ENCODE measurements at regions not wholly inside any gene's neighbourhood (a gene's known extent, or its start where the extent isn't known, plus 50 kb on each side); places are given as distances from the start of the nearest gene placed in this dataset.

DNA sequence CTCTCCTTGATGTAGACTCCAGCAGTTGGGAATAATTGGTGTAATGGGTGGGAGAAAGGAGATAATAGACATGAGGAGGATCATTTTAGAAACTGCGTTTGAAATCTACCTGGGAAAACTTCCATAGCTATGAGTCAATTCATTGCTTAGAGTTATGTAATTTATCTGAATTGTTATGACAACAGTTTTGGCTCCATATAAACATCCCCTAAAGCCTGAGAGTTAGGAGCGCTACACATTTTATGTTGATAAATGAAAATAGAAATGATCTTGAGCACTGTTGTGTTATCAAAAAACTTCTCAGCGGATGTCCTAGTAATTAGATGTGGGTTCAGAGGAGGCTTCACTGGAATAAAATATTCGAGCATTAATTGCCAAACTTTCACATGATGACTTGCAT is 573.4 kb downstream of the TSN start:
- TF ChIP-seq, protein P1, sequence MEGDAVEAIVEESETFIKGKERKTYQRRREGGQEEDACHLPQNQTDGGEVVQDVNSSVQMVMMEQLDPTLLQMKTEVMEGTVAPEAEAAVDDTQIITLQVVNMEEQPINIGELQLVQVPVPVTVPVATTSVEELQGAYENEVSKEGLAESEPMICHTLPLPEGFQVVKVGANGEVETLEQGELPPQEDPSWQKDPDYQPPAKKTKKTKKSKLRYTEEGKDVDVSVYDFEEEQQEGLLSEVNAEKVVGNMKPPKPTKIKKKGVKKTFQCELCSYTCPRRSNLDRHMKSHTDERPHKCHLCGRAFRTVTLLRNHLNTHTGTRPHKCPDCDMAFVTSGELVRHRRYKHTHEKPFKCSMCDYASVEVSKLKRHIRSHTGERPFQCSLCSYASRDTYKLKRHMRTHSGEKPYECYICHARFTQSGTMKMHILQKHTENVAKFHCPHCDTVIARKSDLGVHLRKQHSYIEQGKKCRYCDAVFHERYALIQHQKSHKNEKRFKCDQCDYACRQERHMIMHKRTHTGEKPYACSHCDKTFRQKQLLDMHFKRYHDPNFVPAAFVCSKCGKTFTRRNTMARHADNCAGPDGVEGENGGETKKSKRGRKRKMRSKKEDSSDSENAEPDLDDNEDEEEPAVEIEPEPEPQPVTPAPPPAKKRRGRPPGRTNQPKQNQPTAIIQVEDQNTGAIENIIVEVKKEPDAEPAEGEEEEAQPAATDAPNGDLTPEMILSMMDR (IDR thresholded peaks at IDR 0.05; ENCODE audit: low read depth, low read length) = no peak
- no peak for TF ChIP-seq POLR2A (IDR thresholded peaks at IDR 0.05; ENCODE audit: extremely low read depth, insufficient read length)
